Pulmonary artery endothelial cell (primary cell): ENCODE measurements at regions not wholly inside any gene's neighbourhood (a gene's known extent, or its start where the extent isn't known, plus 50 kb on each side); places are given as distances from the start of the nearest gene placed in this dataset.
"Not testable (repeated sequence)": the region's sequence is repeated elsewhere in the genome, so short reads cannot be mapped to it uniquely, and the experiment has no call there.

ENCODE experiments used
- DNase-seq: peaks from one replicate; pipeline ENCODE4 v3.0.0-alpha.2; 2011; ENCODE audit warnings: low read depth, low spot score

- no peak for DNase-seq
These were observed 128.8 kb upstream of the MAP3K1 start for GRCh38 chr5:56686337-56687195.

- DNase-seq = no peak
These were observed 129.7 kb upstream of the MAP3K1 start for GRCh38 chr5:56685503-56686217.

DNA sequence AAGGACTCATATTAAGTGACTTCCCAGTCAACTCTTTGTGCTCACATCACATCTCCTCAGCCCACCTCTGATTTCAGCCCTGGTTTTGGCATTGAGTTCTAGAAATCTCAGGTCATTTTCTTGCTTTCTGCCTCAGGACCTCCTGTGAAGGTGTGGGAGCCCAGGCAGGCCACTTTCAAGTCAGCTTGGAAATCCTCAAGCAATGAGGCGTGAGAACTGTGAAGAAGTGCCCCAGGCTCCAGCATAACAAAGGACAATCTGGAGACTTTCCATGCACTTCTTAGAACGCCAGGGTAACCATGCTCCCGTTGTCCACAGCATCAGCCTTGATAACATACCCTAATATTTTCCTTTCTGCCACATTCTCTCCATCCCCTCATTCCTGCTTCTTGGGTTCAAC lies 131.2 kb upstream of the MAP3K1 start:
- no peak for DNase-seq

DNA sequence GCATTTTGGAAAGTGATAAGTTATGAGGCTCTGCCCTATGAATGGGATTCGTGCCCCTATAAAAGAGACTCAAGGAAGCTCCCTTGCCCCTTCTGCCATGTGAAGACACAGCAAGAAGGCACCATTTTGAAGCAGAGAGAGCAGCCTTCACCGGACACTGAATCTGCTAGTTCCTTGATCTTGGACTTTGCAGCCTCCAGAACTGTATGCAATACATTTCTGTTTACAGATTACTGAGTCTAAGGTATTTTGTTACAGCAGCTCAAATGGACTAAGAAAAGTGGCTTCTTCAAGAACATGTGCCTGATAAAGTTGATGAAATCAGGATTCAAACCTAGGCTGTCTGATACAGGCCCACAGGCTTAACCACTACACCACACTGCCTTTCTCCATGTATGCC lies 131.6 kb upstream of the MAP3K1 start:
- no peak for DNase-seq

GRCh38 chr5:56683281-56683680 lies 132.1 kb upstream of the MAP3K1 start:
- no peak for DNase-seq

DNA sequence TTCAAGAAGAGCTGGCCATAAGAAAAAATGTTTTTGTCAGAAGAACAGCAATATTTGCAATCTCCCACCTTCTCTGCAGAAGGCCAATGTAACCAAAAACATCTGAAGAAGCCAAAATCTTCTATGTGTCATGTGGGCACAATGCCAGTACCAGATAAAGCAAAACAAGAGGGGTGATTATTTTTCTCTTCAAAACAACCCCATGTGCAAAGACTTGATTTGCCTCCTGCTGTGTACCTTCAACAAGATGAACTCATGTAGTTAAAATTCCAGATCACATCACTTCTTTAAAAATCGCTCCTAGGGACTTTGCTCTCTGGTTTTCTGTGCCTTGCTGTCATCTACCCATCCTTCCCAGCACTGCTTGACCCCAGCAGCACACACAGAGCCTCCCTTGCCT lies 134.0 kb upstream of the MAP3K1 start:
- no peak for DNase-seq

GRCh38 chr5:56680731-56681130 lies 134.6 kb upstream of the MAP3K1 start:
- no peak for DNase-seq

GRCh38 chr5:56677690-56678305 lies 137.6 kb upstream of the MAP3K1 start:
- no peak for DNase-seq

DNA sequence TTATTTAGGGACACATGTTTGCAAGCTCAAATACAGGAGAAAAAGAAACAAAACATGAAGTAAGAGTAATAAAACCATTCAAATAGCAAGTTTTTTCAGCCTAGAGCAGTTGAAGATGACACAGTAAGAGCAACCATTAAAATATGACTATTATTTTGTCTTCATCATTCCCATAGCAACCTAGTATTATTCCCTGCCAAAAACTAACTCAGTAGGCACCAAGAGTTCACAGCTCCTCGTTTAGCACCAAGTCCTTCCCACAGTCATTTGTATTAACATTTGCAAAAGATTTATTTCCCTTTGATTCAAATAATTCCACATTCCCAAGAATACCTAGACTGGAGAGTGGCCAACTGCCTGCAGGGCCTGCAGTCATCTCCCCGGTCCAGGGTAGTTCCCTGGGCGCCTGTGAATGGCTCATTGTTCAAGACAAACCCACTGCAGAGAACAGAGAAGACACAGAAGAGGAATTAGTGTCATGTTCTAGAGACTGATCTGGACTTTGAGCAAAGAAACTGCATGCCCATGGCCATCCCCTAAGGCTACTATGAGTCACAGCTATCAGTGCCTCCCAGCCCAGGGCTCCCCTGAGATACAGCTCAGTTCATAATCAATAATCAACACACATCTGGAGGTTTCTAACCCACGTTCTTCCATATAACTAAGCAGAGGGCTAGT lies 139.1 kb upstream of the MAP3K1 start:
- DNase-seq = no peak

GRCh38 chr5:56674441-56674840 lies 140.9 kb upstream of the MAP3K1 start:
- DNase-seq = no peak

- no peak for DNase-seq
These were observed 142.2 kb upstream of the MAP3K1 start for GRCh38 chr5:56673171-56673570.

GRCh38 chr5:56671571-56671970 lies 143.8 kb upstream of the MAP3K1 start:
- no peak for DNase-seq

GRCh38 chr5:56670916-56671315 lies 144.4 kb upstream of the MAP3K1 start:
- no peak for DNase-seq

DNA sequence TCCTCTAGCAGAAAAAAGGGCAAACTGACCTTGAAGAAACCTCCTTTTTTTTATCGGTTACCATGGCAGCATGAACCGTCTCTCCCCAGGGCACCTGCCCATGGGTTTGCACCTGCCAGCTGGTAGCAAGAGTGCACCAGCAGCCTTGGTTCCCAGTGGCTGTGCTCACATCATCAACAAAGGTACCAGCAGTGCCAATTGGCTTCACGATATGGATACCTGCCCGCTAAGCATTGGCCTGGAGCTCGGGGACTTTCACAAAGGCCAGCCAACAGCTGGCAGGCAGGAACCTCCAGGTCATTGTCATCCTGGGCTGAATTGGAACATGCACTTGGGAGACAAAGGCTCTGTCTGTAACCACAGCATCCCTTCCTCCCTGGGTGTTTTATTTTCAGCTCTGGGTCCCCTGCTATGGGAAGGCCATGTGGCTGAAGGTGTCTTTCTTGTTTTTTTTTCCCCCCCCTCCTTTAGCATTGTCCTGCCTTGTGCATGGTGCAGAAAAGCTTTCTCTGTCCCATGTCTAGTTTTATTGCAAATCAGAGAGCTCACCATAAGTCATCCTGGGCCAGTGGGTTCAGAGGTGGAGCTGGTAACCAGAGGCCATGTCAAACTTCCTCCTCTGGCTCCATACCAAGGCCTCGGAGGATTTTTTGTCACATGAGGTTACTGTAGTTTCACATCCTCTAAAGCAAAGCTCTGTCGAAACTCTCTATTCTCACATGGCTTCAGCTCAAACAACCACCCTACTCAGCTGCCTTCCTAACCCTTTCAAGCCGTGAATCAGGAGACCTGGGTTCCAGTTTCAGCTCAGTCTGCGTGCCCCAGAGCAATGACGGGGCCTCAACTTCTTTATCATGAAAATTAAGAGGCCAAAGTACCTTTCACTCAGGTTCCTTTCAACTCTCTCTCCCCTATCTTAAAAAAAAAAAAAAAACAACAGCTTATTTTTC lies 145.5 kb upstream of the MAP3K1 start:
- no peak for DNase-seq

DNA sequence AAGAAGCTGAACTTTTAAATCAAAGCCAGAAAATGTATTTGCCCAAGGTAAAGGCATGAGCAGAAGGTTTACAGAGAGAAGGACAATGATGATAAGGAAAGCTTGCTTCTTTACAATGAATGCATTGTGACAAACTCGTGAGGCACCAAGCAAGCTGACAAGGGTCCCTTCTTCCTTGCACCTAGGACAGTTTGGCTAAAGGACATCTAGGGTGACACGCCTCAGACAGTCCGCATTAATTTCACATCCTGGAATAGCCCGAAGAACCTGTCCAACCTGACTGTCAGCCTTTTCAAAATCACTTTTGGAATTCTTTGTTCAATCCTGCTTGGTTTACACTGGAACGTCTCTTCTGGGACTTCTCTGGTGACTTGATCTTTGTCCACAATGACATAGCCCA lies 146.4 kb upstream of the MAP3K1 start:
- DNase-seq = no peak

GRCh38 chr5:56667692-56668091 lies 147.7 kb upstream of the MAP3K1 start:
- DNase-seq = no peak

DNA sequence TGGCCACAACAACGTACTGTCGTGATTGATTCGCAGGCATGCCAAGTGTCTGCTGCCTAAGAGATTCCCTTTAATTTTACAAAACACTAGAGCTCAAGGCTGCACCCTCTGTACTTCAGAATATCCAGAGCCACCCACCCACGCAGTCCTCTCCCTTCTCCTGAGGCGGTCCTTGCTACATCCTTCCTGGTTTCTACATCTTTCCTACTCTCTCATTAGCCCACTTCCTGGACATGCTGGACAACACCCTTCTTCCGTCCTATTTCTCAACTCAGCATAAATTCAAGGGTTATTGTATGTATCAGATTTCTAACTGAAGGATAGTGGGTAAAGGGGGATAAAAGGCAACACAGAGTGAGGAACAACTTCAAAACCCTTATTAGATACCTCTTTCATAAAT lies 148.4 kb upstream of the MAP3K1 start:
- no peak for DNase-seq

GRCh38 chr5:56665117-56665516 lies 150.2 kb upstream of the MAP3K1 start:
- not testable (repeated sequence) for DNase-seq

GRCh38 chr5:56664025-56664424 lies 151.3 kb upstream of the MAP3K1 start:
- no peak for DNase-seq

GRCh38 chr5:56663523-56663922 lies 151.8 kb upstream of the MAP3K1 start:
- DNase-seq = no peak

GRCh38 chr5:56662893-56663292 lies 152.5 kb upstream of the MAP3K1 start:
- no peak for DNase-seq
